DMS153 (cell line): ENCODE measurements at regions not wholly inside any gene's neighbourhood (a gene's known extent, or its start where the extent isn't known, plus 50 kb on each side); places are given as distances from the start of the nearest gene placed in this dataset.
"Not testable (repeated sequence)": the region's sequence is repeated elsewhere in the genome, so short reads cannot be mapped to it uniquely, and the experiment has no call there.

ENCODE experiments used
- DNase-seq: peaks from one replicate; lab custom pipeline; 2025; lab: John Stamatoyannopoulos, UW

- not testable (repeated sequence) for DNase-seq
Measured at GRCh38 chr3:74131546-74132328, 482.7 kb downstream of the CNTN3 start.

- DNase-seq = no peak
Measured at GRCh38 chr3:74129611-74130010, 484.8 kb downstream of the CNTN3 start.

DNA sequence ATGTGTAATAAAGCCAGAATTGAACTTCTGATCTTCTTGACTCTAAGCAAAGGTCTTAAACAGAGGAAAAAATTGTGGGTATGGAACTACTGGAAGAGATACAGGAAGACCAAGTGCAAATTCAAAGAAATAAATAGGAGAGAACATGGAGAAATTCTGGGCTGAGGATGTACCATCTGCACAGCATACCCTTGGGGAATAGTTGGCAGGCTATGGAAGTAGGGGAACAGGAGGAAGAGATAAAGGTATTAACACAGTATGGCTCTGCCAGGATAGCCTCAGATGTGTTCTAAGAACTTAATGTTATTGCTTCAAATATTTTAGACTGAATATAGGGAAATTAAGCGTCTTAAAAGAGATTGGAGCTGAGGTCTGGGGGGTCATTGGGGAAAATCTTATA lies 485.4 kb downstream of the CNTN3 start:
- DNase-seq = no peak

DNA sequence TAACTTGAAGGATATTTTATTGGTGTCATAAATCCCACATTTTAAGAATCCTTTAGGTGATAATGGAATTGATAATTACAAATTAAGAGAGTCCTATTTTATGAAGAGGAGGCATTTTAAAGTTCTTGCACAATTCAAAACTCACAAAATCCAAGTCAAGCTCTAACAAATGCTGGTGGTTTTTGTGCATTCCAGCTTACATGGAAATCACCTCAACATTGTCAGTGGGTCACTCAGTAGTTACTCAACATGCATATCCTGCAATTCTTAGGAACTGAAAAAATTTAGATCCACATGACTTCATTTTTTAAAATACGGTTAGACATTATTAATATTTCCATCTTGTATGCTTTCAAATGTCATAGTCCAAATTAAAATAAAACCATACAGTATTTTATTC lies 487.2 kb downstream of the CNTN3 start:
- no peak for DNase-seq

- no peak for DNase-seq
Measured at GRCh38 chr3:74124782-74125181, 489.7 kb downstream of the CNTN3 start.

- no peak for DNase-seq
Measured at GRCh38 chr3:74122281-74122680, 492.2 kb downstream of the CNTN3 start.

- no peak for DNase-seq
Measured at GRCh38 chr3:74121761-74122160, 492.7 kb downstream of the CNTN3 start.

- peak; percentile 33 for DNase-seq
Measured at GRCh38 chr3:74119221-74119620, 494.5 kb upstream of the PDZRN3 start.

- no peak for DNase-seq
Measured at GRCh38 chr3:74115906-74116305, 491.2 kb upstream of the PDZRN3 start.

DNA sequence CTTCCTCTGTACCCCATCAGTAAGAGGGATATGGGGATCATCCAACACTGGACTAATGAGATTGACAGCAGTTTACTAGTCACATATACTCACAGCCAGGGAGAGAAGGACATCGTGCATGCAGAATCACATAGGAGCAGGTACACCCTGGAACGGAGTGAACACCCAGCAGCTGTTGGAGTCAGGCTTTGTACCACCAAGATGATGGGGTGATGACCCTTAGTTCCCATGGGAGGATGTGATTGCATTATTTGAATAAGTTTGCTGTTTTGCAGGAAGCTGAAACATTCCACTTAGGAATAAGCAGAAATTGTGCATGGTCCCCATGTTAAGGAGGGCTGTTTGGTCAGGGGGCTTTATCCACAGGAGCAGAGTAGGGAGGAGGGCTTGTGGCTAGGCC lies 482.7 kb upstream of the PDZRN3 start:
- DNase-seq = no peak

GRCh38 chr3:74106925-74107324 lies 482.2 kb upstream of the PDZRN3 start:
- DNase-seq = no peak

- no peak for DNase-seq
Measured at GRCh38 chr3:74091204-74091603, 466.5 kb upstream of the PDZRN3 start.

DNA sequence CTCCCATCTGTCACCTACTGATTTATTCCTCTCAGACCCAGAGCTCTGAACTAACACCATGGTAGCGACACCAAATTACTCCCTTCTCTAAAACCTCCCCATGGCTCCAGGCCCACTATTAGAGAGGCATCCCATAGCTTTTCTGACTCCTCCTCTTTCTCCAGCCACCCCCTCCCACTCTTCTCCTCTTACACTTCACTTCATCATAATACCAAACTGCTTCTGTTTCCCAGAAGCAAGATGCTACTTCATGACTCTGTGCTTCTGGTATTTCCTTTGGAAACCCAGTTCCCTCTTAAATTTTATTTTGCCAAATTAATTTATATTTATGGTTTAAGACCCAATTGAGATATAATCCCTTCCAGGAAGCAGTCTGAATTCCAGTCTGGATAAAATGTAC lies 465.1 kb upstream of the PDZRN3 start:
- DNase-seq = no peak

DNA sequence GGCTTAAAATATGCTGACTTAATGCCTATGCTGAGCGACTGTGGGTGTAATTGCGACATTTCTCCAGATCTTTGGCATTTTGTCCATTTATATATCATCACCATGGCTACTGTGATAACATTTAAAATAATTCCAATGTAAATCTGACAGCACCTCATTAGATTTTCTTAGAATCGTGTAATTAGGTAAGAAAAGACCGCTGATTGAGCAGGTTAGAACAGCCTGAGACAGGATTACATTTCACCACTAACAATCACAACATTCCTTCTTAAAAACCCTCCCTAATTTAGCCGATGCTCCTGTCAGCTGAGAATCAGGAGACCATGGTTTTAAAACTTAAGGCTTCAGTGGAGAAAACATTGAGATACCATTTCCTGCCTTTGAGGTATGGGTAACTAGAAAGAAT lies 455.3 kb upstream of the PDZRN3 start:
- DNase-seq = no peak

- DNase-seq = no peak
Measured at GRCh38 chr3:74075241-74075640, 450.5 kb upstream of the PDZRN3 start.

GRCh38 chr3:74074700-74075099 lies 450.0 kb upstream of the PDZRN3 start:
- no peak for DNase-seq

- peak; percentile 16 for DNase-seq
Measured at GRCh38 chr3:74067296-74067695, 442.6 kb upstream of the PDZRN3 start.

GRCh38 chr3:74066456-74066855 lies 441.7 kb upstream of the PDZRN3 start:
- no peak for DNase-seq

DNA sequence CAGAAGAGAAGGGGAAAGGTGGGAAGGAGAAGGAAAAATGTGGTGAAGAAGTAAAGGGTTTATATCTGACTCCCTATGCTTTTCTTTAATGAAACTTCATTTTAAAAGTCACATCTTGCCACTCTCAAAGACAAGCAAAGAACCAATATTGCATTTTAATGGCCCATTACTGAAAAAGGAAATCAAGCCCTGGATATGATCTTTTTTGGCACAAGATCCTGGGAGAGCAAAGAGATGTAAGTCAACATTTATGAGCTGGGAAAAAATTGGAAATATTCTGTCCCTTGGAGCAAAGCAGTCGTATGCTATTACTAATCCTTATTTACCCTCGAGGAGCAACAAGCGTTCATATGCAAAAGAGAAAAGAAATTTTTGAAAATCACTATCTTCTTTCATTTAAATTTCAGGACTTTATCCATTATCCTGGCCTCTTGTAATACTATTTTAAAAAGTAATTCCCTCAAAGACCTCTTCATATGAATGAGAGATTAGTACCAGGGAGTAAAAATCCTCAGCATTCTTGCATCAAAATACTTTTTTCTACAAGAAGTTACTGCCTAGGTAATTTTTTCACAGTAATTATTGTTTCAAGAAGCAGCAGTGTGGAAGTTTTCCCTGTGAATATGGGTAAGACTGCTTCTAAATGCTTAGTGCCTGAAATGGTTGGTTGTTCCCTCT lies 435.3 kb upstream of the PDZRN3 start:
- DNase-seq = no peak

GRCh38 chr3:74059301-74059922 lies 434.7 kb upstream of the PDZRN3 start:
- DNase-seq = no peak

GRCh38 chr3:74057169-74057568 lies 432.4 kb upstream of the PDZRN3 start:
- no peak for DNase-seq

GRCh38 chr3:74055061-74055460 lies 430.3 kb upstream of the PDZRN3 start:
- DNase-seq = no peak

DNA sequence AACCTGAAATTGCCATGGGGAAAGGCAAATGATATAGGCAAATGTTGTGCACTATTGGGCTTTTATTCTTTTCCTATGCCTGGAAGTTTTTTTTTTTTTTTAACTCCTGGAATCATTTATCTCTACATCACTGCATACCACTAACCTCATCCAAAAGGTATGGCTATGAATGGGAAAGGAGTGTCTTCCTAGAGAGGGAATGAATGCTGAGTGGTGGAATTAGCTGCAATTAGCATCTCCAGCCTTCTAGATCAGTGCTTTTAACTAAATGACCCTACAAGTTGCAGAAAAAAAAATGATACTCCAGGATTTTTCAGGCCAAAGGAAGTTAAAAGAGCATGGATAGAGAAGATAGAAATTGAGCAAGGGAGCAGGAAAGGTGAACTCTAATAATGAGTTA lies 429.8 kb upstream of the PDZRN3 start:
- no peak for DNase-seq
